Loucy (cell line): ENCODE measurements at regions not wholly inside any gene's neighbourhood (a gene's known extent, or its start where the extent isn't known, plus 50 kb on each side); places are given as distances from the start of the nearest gene placed in this dataset.

Experiments used
- H2AFZ ChIP-seq: fragments of 200-600 bp; sonication (generic); 2 replicates; pipeline ENCODE4 v1.6.0; 2016; ENCODE audit warnings: antibody characterized with exemption, mild to moderate bottlenecking, low read length, moderate library complexity
- H3F3A ChIP-seq: fragments of 200-600 bp; 2 replicates; pipeline ENCODE4 v1.6.0; 2016; ENCODE audit warnings: antibody characterized with exemption, low read depth, mild to moderate bottlenecking
- H3K27me3 ChIP-seq: fragments of 200-600 bp; sonication (generic); 2 replicates; pipeline ENCODE4 v1.6.1; 2014; ENCODE audit warnings: low read length, mild to moderate bottlenecking; ENCODE audit not compliant: insufficient read depth, poor library complexity, severe bottlenecking
- H3K36me3 ChIP-seq: fragments of 200-600 bp; sonication (generic); 2 replicates; pipeline ENCODE4 v1.6.1; 2016; ENCODE audit warnings: low read length; ENCODE audit not compliant: insufficient read depth
- H3K4me1 ChIP-seq: fragments of 200-600 bp; sonication (generic); 2 replicates; pipeline ENCODE4 v1.5.1; 2014; ENCODE audit warnings: low read length, mild to moderate bottlenecking; ENCODE audit not compliant: insufficient read depth, poor library complexity, severe bottlenecking
- H3K4me2 ChIP-seq: fragments of 200-600 bp; sonication (generic); 2 replicates; pipeline ENCODE4 v1.6.0; 2014; ENCODE audit warnings: antibody characterized with exemption, low read length, low read depth, mild to moderate bottlenecking; ENCODE audit not compliant: poor library complexity, severe bottlenecking
- H3K4me3 ChIP-seq: fragments of 200-600 bp; sonication (generic); 2 replicates; pipeline ENCODE4 v1.5.1; 2014; ENCODE audit warnings: low read length, mild to moderate bottlenecking, mixed read lengths; ENCODE audit not compliant: poor library complexity, severe bottlenecking
- H3K79me2 ChIP-seq: fragments of 200-600 bp; sonication (generic); 2 replicates; pipeline ENCODE4 v1.6.1; 2014; ENCODE audit warnings: low read length; ENCODE audit not compliant: insufficient read depth
- H3K9ac ChIP-seq: fragments of 200-600 bp; sonication (generic); 2 replicates; pipeline ENCODE4 v1.6.0; 2014; ENCODE audit warnings: mild to moderate bottlenecking, low read depth, low read length, moderate library complexity; ENCODE audit not compliant: poor library complexity, severe bottlenecking
- H3K9me2 ChIP-seq: fragments of 200-600 bp; sonication (generic); replicated peaks from 2 replicates; pipeline ENCODE4 v1.6.1; 2016; ENCODE audit warnings: low read depth, low read length, mixed read lengths
- H3K9me3 ChIP-seq: fragments of 200-600 bp; sonication (generic); 2 replicates; pipeline ENCODE4 v1.6.1; 2014; ENCODE audit warnings: mild to moderate bottlenecking, antibody characterized with exemption, low read length, low read depth; ENCODE audit not compliant: insufficient read depth
- H4K20me1 ChIP-seq: fragments of 200-600 bp; sonication (generic); 2 replicates; pipeline ENCODE4 v1.6.0; 2014; ENCODE audit warnings: antibody characterized with exemption, low read length, mild to moderate bottlenecking; ENCODE audit not compliant: insufficient read depth, poor library complexity, severe bottlenecking
- CTCF ChIP-seq: fragments of 200-600 bp; sonication (generic); conservative IDR thresholded peaks from 2 replicates; pipeline ENCODE4 v1.5.1; 2014; ENCODE audit warnings: mild to moderate bottlenecking, antibody characterized with exemption, low read length
- EZH2phosphoT487 ChIP-seq: fragments of 200-600 bp; IDR thresholded peaks from 2 replicates; pipeline ENCODE4 v1.6.1; 2018; ENCODE audit warnings: antibody characterized with exemption, mild to moderate bottlenecking, moderate library complexity, borderline replicate concordance

- Histone ChIP-seq H3K9ac (no peak overlapping the region), H4K20me1 (no peaks in the 10 kb centered on the region), H3K27me3 (no peaks in the 10 kb centered on the region), H3K9me2 (no peaks in the 10 kb centered on the region), H3K9me3 (no peaks in the 10 kb centered on the region), H2AFZ (no peak overlapping the region), H3K4me3 (no peak overlapping the region), H3F3A (no peaks in the 10 kb centered on the region), H3K79me2 (no peaks in the 10 kb centered on the region), H3K4me1 (no peaks in the 10 kb centered on the region), H3K36me3 (no peaks in the 10 kb centered on the region), H3K4me2 (no peak overlapping the region)
- TF ChIP-seq EZH2phosphoT487 (no peak), CTCF (no peak)
These were observed 70.2 kb upstream of the PHF24 start for GRCh38 chr9:34887841-34888240.

- peak overlapping the region; percentile 28 for H3K4me2 ChIP-seq
- no peaks in the 10 kb centered on the region for H3K9me2 ChIP-seq
- no peaks in the 10 kb centered on the region for H3K4me1 ChIP-seq
- no peak overlapping the region for H3K9ac ChIP-seq
- peak overlapping the region; percentile 64 for H2AFZ ChIP-seq
- TF ChIP-seq EZH2phosphoT487 (no peak), CTCF (no peak)
- no peaks in the 10 kb centered on the region for H3K27me3 ChIP-seq
- peak overlapping the region; percentile 37 for H3K4me3 ChIP-seq
- H3K9me3 ChIP-seq: no peaks in the 10 kb centered on the region
- H3K79me2 ChIP-seq: no peaks in the 10 kb centered on the region
- no peaks in the 10 kb centered on the region for H3K36me3 ChIP-seq
- no peaks in the 10 kb centered on the region for H4K20me1 ChIP-seq
- no peaks in the 10 kb centered on the region for H3F3A ChIP-seq
These were observed 73.3 kb upstream of the PHF24 start for GRCh38 chr9:34884747-34885189.

- Histone ChIP-seq H3K9ac (no peak overlapping the region), H3K79me2 (no peaks in the 10 kb centered on the region), H3K36me3 (no peaks in the 10 kb centered on the region), H3K4me3 (no peak overlapping the region), H3K9me2 (no peaks in the 10 kb centered on the region), H2AFZ (no peak overlapping the region), H4K20me1 (no peaks in the 10 kb centered on the region), H3F3A (no peaks in the 10 kb centered on the region), H3K4me1 (no peaks in the 10 kb centered on the region), H3K4me2 (no peak overlapping the region), H3K27me3 (no peaks in the 10 kb centered on the region), H3K9me3 (no peaks in the 10 kb centered on the region)
- TF ChIP-seq CTCF (no peak), EZH2phosphoT487 (no peak)
These were observed 82.0 kb upstream of the PHF24 start for GRCh38 chr9:34876096-34876495.
